ENCODE measurements at regions not wholly inside any gene's neighbourhood (a gene's known extent, or its start where the extent isn't known, plus 50 kb on each side); places are given as distances from the start of the nearest gene placed in this dataset.

DNA sequence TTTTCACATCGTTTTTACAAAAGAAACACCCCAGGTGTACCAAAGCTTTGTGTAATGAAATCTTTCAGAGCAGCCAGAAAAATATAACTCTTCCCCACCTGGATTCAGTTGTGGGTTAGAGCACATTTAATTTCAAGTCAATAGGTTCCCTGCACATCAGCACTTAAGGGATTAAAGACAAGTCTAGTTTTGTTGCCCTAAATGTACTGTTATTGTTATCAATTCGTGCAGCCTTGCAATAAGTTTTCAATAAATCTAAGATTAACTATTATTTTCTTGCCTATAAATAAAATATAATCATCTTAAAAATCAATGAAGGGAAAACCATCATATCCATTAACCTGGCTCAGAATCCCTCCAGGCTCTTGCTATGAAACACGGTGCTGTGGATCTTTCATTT, 172.5 kb upstream of the CDIN1 start:
- TF ChIP-seq, protein P1, sequence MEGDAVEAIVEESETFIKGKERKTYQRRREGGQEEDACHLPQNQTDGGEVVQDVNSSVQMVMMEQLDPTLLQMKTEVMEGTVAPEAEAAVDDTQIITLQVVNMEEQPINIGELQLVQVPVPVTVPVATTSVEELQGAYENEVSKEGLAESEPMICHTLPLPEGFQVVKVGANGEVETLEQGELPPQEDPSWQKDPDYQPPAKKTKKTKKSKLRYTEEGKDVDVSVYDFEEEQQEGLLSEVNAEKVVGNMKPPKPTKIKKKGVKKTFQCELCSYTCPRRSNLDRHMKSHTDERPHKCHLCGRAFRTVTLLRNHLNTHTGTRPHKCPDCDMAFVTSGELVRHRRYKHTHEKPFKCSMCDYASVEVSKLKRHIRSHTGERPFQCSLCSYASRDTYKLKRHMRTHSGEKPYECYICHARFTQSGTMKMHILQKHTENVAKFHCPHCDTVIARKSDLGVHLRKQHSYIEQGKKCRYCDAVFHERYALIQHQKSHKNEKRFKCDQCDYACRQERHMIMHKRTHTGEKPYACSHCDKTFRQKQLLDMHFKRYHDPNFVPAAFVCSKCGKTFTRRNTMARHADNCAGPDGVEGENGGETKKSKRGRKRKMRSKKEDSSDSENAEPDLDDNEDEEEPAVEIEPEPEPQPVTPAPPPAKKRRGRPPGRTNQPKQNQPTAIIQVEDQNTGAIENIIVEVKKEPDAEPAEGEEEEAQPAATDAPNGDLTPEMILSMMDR (IDR thresholded peaks at IDR 0.05; ENCODE audit: low read depth, low read length, missing control alignments) = no peak
- no peak overlapping the region for H3K4me3 ChIP-seq (ENCODE audit: low read depth, low read length)
- no peak for DNase-seq (ENCODE audit: low read depth)

DNA sequence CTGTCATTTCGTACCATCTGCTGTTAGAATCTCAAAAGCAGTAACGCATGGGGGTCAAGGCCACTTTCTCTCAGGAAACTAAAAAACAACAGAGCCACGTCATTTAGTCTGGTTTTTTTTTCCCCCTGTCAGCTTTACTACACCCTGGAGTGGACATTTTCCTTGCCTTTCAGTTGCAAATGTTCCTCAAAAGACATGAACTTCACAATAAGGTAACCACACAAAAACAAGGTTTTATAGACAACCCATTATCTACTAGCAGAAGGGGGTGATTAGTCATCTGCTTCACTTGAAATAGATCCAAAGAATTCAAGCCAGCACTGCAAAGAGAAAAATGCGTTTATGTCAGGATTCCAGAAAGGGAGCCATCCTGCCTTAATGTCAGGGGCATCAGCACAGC, 171.8 kb upstream of the CDIN1 start:
- DNase-seq (ENCODE audit: low read depth) = no peak
- H3K4me3 ChIP-seq (ENCODE audit: low read depth, low read length) = no peak overlapping the region
- TF ChIP-seq, protein P1 (IDR thresholded peaks at IDR 0.05; ENCODE audit: low read depth, low read length, missing control alignments) = no peak

- H3K4me3 ChIP-seq (ENCODE audit: low read depth, low read length) = no peak overlapping the region
- TF ChIP-seq, protein P1 (IDR thresholded peaks at IDR 0.05; ENCODE audit: low read depth, low read length, missing control alignments) = no peak
- no peak for DNase-seq (ENCODE audit: low read depth)
These were observed 169.6 kb upstream of the CDIN1 start for GRCh38 chr15:36409819-36410218.

DNA sequence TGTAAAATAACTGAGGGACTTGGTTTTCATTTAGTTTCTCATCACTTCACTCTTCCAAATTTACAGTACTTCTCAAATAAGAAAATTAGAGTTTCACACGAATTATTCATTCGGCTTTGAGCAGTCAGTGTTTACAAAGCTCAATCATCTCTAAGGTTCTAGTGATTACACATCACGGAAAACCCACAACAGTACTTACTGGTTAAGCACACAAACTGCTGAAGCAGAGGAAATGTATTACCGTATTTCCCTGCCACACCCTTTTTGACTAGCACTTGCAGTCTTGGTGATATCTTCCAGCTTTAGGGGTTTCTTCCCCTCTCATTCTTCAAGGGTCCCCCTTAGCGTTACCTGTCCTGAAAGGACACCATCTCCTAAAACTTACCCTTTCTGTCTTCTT, 164.8 kb upstream of the CDIN1 start:
- H3K4me3 ChIP-seq (ENCODE audit: low read depth, low read length) = no peak overlapping the region
- no peak for DNase-seq (ENCODE audit: low read depth)
- TF ChIP-seq, protein P1 (IDR thresholded peaks at IDR 0.05; ENCODE audit: low read depth, low read length, missing control alignments) = no peak

- DNase-seq (ENCODE audit: low read depth) = no peak
- H3K4me3 ChIP-seq (ENCODE audit: low read depth, low read length) = no peak overlapping the region
- TF ChIP-seq, protein P1 (IDR thresholded peaks at IDR 0.05; ENCODE audit: low read depth, low read length, missing control alignments) = no peak
These were observed 163.8 kb upstream of the CDIN1 start for GRCh38 chr15:36415643-36416042.

GRCh38 chr15:36422631-36423030, 156.8 kb upstream of the CDIN1 start:
- no peak overlapping the region for H3K4me3 ChIP-seq (ENCODE audit: low read depth, low read length)
- no peak for DNase-seq (ENCODE audit: low read depth)
- TF ChIP-seq, protein P1 (IDR thresholded peaks at IDR 0.05; ENCODE audit: low read depth, low read length, missing control alignments) = no peak

- no peak overlapping the region for H3K4me3 ChIP-seq (ENCODE audit: low read depth, low read length)
- TF ChIP-seq, protein P1 (IDR thresholded peaks at IDR 0.05; ENCODE audit: low read depth, low read length, missing control alignments) = no peak
- DNase-seq (ENCODE audit: low read depth) = no peak
These were observed 152.7 kb upstream of the CDIN1 start for GRCh38 chr15:36426691-36427090.
